ENCODE measurements at regions not wholly inside any gene's neighbourhood (a gene's known extent, or its start where the extent isn't known, plus 50 kb on each side); places are given as distances from the start of the nearest gene placed in this dataset.
"Not testable (repeated sequence)": the region's sequence is repeated elsewhere in the genome, so short reads cannot be mapped to it uniquely, and the experiment has no call there.

DNA sequence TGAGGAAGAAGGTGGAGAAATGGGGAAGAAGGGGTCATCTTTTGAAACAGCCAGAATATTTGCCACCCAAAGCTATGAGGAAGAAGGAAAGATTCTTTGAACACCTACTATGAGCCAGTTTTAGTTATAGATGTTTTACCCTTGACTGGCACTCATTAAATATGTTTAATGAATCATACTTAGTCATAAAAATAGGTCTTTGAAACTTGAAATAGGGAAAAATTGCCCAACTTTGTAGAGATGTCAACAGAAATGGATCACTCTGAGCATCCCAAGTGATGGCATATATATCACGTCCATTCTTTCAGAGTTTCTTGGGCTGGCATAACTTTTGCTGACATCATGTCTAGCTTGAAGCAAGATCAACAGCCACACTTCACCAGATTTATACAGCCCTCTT lies 263.5 kb downstream of the RPAP3 start:
- Histone ChIP-seq H3K9me3 (ENCODE audit: control extremely low read depth in 1 of 5, control insufficient read depth in 4 of 5, insufficient read depth in 2 of 5, low read depth in 1 of 5, low read length in 4 of 5) (peaks cover 1 to 34% (median 2%) of the 10 kb centered on the region in 5 experiments), H3K4me3 (ENCODE audit: control insufficient read depth in 1 of 7, extremely low read depth in 1 of 7, insufficient read depth in 4 of 7, low read depth in 2 of 7, low read length in 6 of 7) (no peak overlapping the region), H3K4me1 (ENCODE audit: control extremely low read depth in 1 of 4, control insufficient read depth in 4 of 4, insufficient read depth in 4 of 4, low read length in 3 of 4) (no peaks in the 10 kb centered on the region), H3K27ac (ENCODE audit: insufficient read depth in 1 of 2, low read depth in 1 of 2, low read length in 2 of 2, poor library complexity in 1 of 2, severe bottlenecking in 2 of 2) (no peak overlapping the region), H3K36me3 (ENCODE audit: control insufficient read depth in 4 of 4, insufficient read depth in 4 of 4, low read length in 3 of 4) (no peaks in the 10 kb centered on the region), H3K27me3 (replicated peaks in 2 of 5; ENCODE audit: control insufficient read depth in 4 of 5, insufficient read depth in 5 of 5, low read length in 4 of 5) (no peaks in the 10 kb centered on the region)
- ChIA-PET CTCF (no interaction called here), POLR2A (no interaction called here)
- DNase-seq = no peak
- 91% methylated on average over 1 of the region's 1 CpG for WGBS (ENCODE audit: insufficient coverage)

DNA sequence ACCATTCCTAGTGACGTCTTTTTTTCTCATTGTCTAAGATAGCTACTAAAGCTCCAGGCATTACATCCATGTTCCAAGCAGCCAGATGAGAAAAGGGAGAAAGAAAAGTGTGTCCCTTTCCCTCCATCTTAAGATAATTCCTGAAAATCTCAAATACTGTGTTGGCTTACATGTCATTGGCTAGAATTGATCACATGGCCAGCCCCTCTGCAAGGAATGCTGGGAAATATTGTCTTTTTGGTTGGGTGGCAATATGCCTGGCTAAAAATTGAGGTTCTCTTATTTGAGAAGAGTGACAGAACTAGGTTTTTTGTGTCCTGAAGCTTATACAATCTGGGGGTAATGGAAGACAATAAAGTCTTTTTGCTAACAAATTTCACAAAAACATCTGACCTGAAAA lies 264.3 kb downstream of the RPAP3 start:
- Histone ChIP-seq H3K4me1 (ENCODE audit: control extremely low read depth in 1 of 4, control insufficient read depth in 4 of 4, insufficient read depth in 4 of 4, low read length in 3 of 4) (no peaks in the 10 kb centered on the region), H3K27ac (ENCODE audit: insufficient read depth in 1 of 2, low read depth in 1 of 2, low read length in 2 of 2, poor library complexity in 1 of 2, severe bottlenecking in 2 of 2) (no peak overlapping the region), H3K4me3 (ENCODE audit: control insufficient read depth in 1 of 7, extremely low read depth in 1 of 7, insufficient read depth in 4 of 7, low read depth in 2 of 7, low read length in 6 of 7) (no peak overlapping the region), H3K27me3 (replicated peaks in 2 of 5; ENCODE audit: control insufficient read depth in 4 of 5, insufficient read depth in 5 of 5, low read length in 4 of 5) (no peaks in the 10 kb centered on the region), H3K9me3 (ENCODE audit: control extremely low read depth in 1 of 5, control insufficient read depth in 4 of 5, insufficient read depth in 2 of 5, low read depth in 1 of 5, low read length in 4 of 5) (peaks cover 1 to 34% (median 2%) of the 10 kb centered on the region in 5 experiments), H3K36me3 (ENCODE audit: control insufficient read depth in 4 of 4, insufficient read depth in 4 of 4, low read length in 3 of 4) (no peaks in the 10 kb centered on the region)
- WGBS (ENCODE audit: insufficient coverage) = no CpG with 5 or more reads among the region's 1 CpG
- DNase-seq = no peak
- CTCF ChIA-PET = no interaction called here
- POLR2A ChIA-PET = no interaction called here

DNA sequence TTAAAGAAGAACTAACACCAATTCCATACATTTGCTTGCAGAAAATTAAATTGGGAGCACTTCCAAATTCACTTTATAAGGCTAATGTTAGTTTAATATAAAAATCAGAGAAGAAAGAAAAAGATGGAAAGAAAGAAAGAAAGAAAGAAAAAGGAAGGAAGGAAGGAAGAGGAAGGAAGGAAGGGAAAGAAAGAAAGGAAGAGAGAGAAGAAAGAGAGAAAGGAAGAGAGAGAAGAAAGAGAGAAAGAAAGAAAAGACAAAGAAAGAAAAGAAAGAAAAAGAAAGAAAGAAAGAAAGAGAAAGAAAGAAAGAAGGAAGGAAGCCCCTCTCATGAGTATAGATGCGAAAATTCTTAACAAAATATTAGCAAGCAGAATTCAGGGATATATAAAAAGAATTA lies 267.7 kb downstream of the RPAP3 start:
- CTCF ChIA-PET = no interaction called here
- no peaks in the 10 kb centered on the region for H3K4me1 ChIP-seq (ENCODE audit: control extremely low read depth in 1 of 4, control insufficient read depth in 4 of 4, insufficient read depth in 4 of 4, low read length in 3 of 4)
- peaks cover 2 to 23% (median 5%) of the 10 kb centered on the region in 5 experiments for H3K9me3 ChIP-seq (ENCODE audit: control extremely low read depth in 1 of 5, control insufficient read depth in 4 of 5, insufficient read depth in 2 of 5, low read depth in 1 of 5, low read length in 4 of 5)
- H3K27ac ChIP-seq (ENCODE audit: insufficient read depth in 1 of 2, low read depth in 1 of 2, low read length in 2 of 2, poor library complexity in 1 of 2, severe bottlenecking in 2 of 2) = no peak overlapping the region
- no peak overlapping the region for H3K4me3 ChIP-seq (ENCODE audit: control insufficient read depth in 1 of 7, extremely low read depth in 1 of 7, insufficient read depth in 4 of 7, low read depth in 2 of 7, low read length in 6 of 7)
- no peaks in the 10 kb centered on the region for H3K36me3 ChIP-seq (ENCODE audit: control insufficient read depth in 4 of 4, insufficient read depth in 4 of 4, low read length in 3 of 4)
- POLR2A ChIA-PET = no interaction called here
- WGBS (ENCODE audit: insufficient coverage) = no CpG with 5 or more reads among the region's 1 CpG
- H3K27me3 ChIP-seq (replicated peaks in 2 of 5; ENCODE audit: control insufficient read depth in 4 of 5, insufficient read depth in 5 of 5, low read length in 4 of 5) = no peaks in the 10 kb centered on the region
- DNase-seq = no peak

DNA sequence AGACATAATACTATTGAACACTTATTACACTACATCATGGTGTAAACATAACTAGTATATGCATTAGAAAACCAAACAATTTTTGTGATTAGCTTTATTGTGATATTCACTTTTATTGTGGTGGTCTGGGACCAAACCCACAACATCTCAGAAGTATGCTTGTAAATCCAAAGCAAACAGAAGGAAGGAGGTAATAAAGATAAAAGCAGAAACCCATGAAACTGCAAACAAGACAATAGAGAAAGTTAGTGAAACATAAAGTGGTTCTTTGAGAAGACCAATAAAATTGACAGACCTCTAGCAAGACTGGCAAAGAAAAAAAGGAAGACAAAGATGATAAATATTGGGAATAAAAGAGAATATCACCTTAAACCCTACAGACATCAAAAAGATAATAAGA lies 268.3 kb downstream of the RPAP3 start:
- Histone ChIP-seq H3K4me3 (ENCODE audit: control insufficient read depth in 1 of 7, extremely low read depth in 1 of 7, insufficient read depth in 4 of 7, low read depth in 2 of 7, low read length in 6 of 7) (no peak overlapping the region), H3K27me3 (replicated peaks in 2 of 5; ENCODE audit: control insufficient read depth in 4 of 5, insufficient read depth in 5 of 5, low read length in 4 of 5) (no peaks in the 10 kb centered on the region), H3K27ac (ENCODE audit: insufficient read depth in 1 of 2, low read depth in 1 of 2, low read length in 2 of 2, poor library complexity in 1 of 2, severe bottlenecking in 2 of 2) (no peak overlapping the region), H3K4me1 (ENCODE audit: control extremely low read depth in 1 of 4, control insufficient read depth in 4 of 4, insufficient read depth in 4 of 4, low read length in 3 of 4) (no peaks in the 10 kb centered on the region), H3K36me3 (ENCODE audit: control insufficient read depth in 4 of 4, insufficient read depth in 4 of 4, low read length in 3 of 4) (no peaks in the 10 kb centered on the region), H3K9me3 (ENCODE audit: control extremely low read depth in 1 of 5, control insufficient read depth in 4 of 5, insufficient read depth in 2 of 5, low read depth in 1 of 5, low read length in 4 of 5) (peaks cover 0 to 17% (median 5%) of the 10 kb centered on the region in 5 experiments)
- no peak for DNase-seq
- ChIA-PET POLR2A (no interaction called here), CTCF (no interaction called here)

DNA sequence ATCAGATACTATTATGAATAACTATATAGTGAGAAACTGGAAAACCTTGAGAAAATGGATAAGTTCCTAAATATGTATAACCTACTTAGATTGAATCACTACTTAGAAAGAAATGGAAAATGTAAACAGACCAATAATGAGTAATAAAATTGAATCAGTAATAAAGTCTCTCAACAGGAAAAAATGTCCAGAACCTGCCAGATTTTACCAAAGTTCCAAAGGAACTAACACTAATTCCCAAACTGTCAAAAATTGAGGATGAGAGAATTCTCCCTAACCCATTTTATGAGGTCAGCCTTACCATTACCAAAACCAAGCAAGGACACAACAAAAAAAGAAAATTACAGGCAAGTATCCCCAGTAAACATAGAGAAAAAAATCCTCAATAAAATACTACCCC lies 272.0 kb downstream of the RPAP3 start:
- H3K36me3 ChIP-seq (ENCODE audit: control insufficient read depth in 4 of 4, insufficient read depth in 4 of 4, low read length in 3 of 4) = no peaks in the 10 kb centered on the region
- ChIA-PET POLR2A (no interaction called here), CTCF (no interaction called here)
- DNase-seq = no peak
- H3K27me3 ChIP-seq (replicated peaks in 2 of 5; ENCODE audit: control insufficient read depth in 4 of 5, insufficient read depth in 5 of 5, low read length in 4 of 5) = no peaks in the 10 kb centered on the region
- no peak overlapping the region for H3K4me3 ChIP-seq (ENCODE audit: control insufficient read depth in 1 of 7, extremely low read depth in 1 of 7, insufficient read depth in 4 of 7, low read depth in 2 of 7, low read length in 6 of 7)
- H3K4me1 ChIP-seq (ENCODE audit: control extremely low read depth in 1 of 4, control insufficient read depth in 4 of 4, insufficient read depth in 4 of 4, low read length in 3 of 4) = no peaks in the 10 kb centered on the region
- peaks cover 0 to 5% (median 3%) of the 10 kb centered on the region in 5 experiments for H3K9me3 ChIP-seq (ENCODE audit: control extremely low read depth in 1 of 5, control insufficient read depth in 4 of 5, insufficient read depth in 2 of 5, low read depth in 1 of 5, low read length in 4 of 5)
- no peak overlapping the region for H3K27ac ChIP-seq (ENCODE audit: insufficient read depth in 1 of 2, low read depth in 1 of 2, low read length in 2 of 2, poor library complexity in 1 of 2, severe bottlenecking in 2 of 2)

DNA sequence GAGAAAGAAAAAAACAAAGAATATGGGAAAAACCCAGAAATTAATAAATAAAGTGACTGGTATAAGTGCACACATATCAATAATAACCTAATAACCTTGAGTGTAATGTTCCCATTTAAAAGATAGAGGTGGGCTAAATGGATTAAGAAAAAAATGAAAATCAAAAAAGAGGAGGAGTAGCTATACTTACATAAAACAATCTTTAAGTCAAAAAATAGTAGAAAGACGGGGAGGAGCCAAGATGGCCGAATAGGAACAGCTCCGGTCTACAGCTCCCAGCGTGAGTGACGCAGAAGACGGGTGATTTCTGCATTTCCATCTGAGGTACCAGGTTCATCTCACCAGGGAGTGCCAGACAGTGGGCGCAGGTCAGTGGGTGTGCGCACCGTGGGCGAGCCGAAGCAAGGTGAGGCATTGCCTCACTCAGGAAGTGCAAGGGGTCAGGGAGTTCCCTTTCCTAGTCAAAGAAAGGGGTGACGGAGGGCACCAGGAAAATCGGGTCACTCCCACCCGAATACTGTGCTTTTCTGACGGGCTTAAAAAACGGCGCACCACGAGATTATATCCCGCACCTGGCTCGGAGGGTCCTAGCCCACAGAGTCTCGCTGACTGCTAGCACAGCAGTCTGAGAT lies 279.0 kb downstream of the RPAP3 start:
- H3K4me3 ChIP-seq (ENCODE audit: control insufficient read depth in 1 of 7, extremely low read depth in 1 of 7, insufficient read depth in 4 of 7, low read depth in 2 of 7, low read length in 6 of 7); CTCF ChIA-PET; H3K27ac ChIP-seq (ENCODE audit: insufficient read depth in 1 of 2, low read depth in 1 of 2, low read length in 2 of 2, poor library complexity in 1 of 2, severe bottlenecking in 2 of 2); H3K36me3 ChIP-seq (ENCODE audit: control insufficient read depth in 4 of 4, insufficient read depth in 4 of 4, low read length in 3 of 4); H3K9me3 ChIP-seq (ENCODE audit: control extremely low read depth in 1 of 5, control insufficient read depth in 4 of 5, insufficient read depth in 2 of 5, low read depth in 1 of 5, low read length in 4 of 5); POLR2A ChIA-PET; H3K27me3 ChIP-seq (replicated peaks in 2 of 5; ENCODE audit: control insufficient read depth in 4 of 5, insufficient read depth in 5 of 5, low read length in 4 of 5); DNase-seq; H3K4me1 ChIP-seq (ENCODE audit: control extremely low read depth in 1 of 4, control insufficient read depth in 4 of 4, insufficient read depth in 4 of 4, low read length in 3 of 4): not testable (repeated sequence)
- 93% methylated on average over 15 of the region's 21 CpGs for WGBS (ENCODE audit: insufficient coverage)

DNA sequence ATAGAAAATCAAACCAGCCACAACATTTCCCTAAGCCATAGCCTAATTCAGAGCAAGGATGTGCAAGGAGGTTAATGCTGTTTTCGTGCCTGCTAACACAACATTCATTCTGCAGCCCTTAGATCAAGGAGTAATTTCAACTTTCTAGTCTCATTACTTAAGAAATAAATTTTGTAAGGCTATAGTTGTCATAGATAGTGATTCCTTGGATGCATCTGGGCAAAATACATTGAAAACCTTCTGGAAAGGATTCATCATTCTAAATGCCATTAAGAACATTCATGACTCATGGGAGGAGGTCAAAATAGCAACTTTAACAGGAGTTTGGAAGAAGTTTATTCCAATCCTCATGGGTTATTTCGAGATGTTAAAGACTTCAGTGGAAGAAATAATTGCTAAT lies 283.2 kb downstream of the RPAP3 start:
- H3K27me3 ChIP-seq (replicated peaks in 2 of 5; ENCODE audit: control insufficient read depth in 4 of 5, insufficient read depth in 5 of 5, low read length in 4 of 5) = no peaks in the 10 kb centered on the region
- WGBS (ENCODE audit: insufficient coverage) = 100% methylated on average over 1 of the region's 2 CpGs
- CTCF ChIA-PET = no interaction called here
- no peaks in the 10 kb centered on the region for H3K36me3 ChIP-seq (ENCODE audit: control insufficient read depth in 4 of 4, insufficient read depth in 4 of 4, low read length in 3 of 4)
- no peak overlapping the region for H3K27ac ChIP-seq (ENCODE audit: insufficient read depth in 1 of 2, low read depth in 1 of 2, low read length in 2 of 2, poor library complexity in 1 of 2, severe bottlenecking in 2 of 2)
- DNase-seq = no peak
- POLR2A ChIA-PET = no interaction called here
- no peaks in the 10 kb centered on the region for H3K9me3 ChIP-seq (ENCODE audit: control extremely low read depth in 1 of 5, control insufficient read depth in 4 of 5, insufficient read depth in 2 of 5, low read depth in 1 of 5, low read length in 4 of 5)
- no peaks in the 10 kb centered on the region for H3K4me1 ChIP-seq (ENCODE audit: control extremely low read depth in 1 of 4, control insufficient read depth in 4 of 4, insufficient read depth in 4 of 4, low read length in 3 of 4)
- no peak overlapping the region for H3K4me3 ChIP-seq (ENCODE audit: control insufficient read depth in 1 of 7, extremely low read depth in 1 of 7, insufficient read depth in 4 of 7, low read depth in 2 of 7, low read length in 6 of 7)

Measured in common myeloid progenitor, CD34-positive (primary cell).